HepG2 (cell line): ENCODE measurements at regions not wholly inside any gene's neighbourhood (a gene's known extent, or its start where the extent isn't known, plus 50 kb on each side); places are given as distances from the start of the nearest gene placed in this dataset.

Source experiments
- ATAC-seq: fragments of 200-7000 bp; cut with Tn5 transposase; 3 replicates; pipeline ENCODE4 v1.9.1; 2020; ENCODE audit warnings: mild to moderate bottlenecking, moderate library complexity
- BruUV-seq: library from RNA; stranded (reverse); fragments of 400-500 nt; replicated peaks from 2 replicates; lab custom pipeline; 2021; lab: Mats Ljungman, UMichigan
- CTCF ChIA-PET: fragments of 300-600 bp; formaldehyde crosslinking; extraction: SDS; loops from one replicate; lab custom pipeline; 2021; ENCODE audit warnings: low total read pairs, inconsistent platforms, low intra/inter-chr PET ratio; lab: Yijun Ruan, JAX
- POLR2A ChIA-PET: fragments of 350-600 bp; sonication (Branson Sonifier 250); formaldehyde crosslinking; loops from one replicate; lab custom pipeline; 2020; ENCODE audit warnings: antibody characterized with exemption, inconsistent platforms; lab: Yijun Ruan, JAX
- DNase-seq: peaks from one replicate; pipeline ENCODE4 v3.0.0-alpha.2; 2015; ENCODE audit warnings: low spot score
- FAIRE-seq: peaks from 3 replicates; lab custom pipeline; 2011; peaks lifted over from hg19 to GRCh38; lab: Jason Lieb, UNC
- H2AFZ ChIP-seq: one replicate; pipeline ENCODE4 v1.6.1; 2011; ENCODE audit warnings: low read length, inconsistent platforms
- H3K27ac ChIP-seq: fragments of 300-600 bp; 3 replicates; pipeline ENCODE4 v1.8.0; 2011; ENCODE audit warnings: mixed run types, mild to moderate bottlenecking, mixed read lengths, low read length, inconsistent platforms; ENCODE audit not compliant: insufficient read depth; ENCODE audit errors: extremely low read length
- H3K27me3 ChIP-seq, 2 experiments: fragments of 200-600 bp in 1 of 2; 2 replicates in 1 of 2; 3 replicates in 1 of 2; pipeline versions ENCODE4 v1.6.0 to v1.8.0; 2011; ENCODE audit warnings: low read length in 2 of 2, mild to moderate bottlenecking in 2 of 2, moderate library complexity in 2 of 2, inconsistent platforms in 1 of 2; ENCODE audit not compliant: insufficient read depth in 2 of 2, control insufficient read depth in 1 of 2
- H3K36me3 ChIP-seq, 2 experiments: fragments of 200-600 bp in 1 of 2; replicated peaks in 1 of 2; 2 replicates in 1 of 2; 3 replicates in 1 of 2; pipeline versions ENCODE4 v1.5.1 to v1.8.0; 2011; ENCODE audit warnings: low read length in 2 of 2, inconsistent platforms in 1 of 2; ENCODE audit not compliant: insufficient read depth in 2 of 2, control insufficient read depth in 1 of 2
- H3K4me1 ChIP-seq: 2 replicates; pipeline ENCODE4 v1.5.1; 2012; ENCODE audit warnings: low read length, inconsistent platforms; ENCODE audit not compliant: insufficient read depth
- H3K4me2 ChIP-seq: 2 replicates; pipeline ENCODE4 v1.6.0; 2011; ENCODE audit warnings: low read depth, low read length, inconsistent platforms
- H3K4me3 ChIP-seq, 3 experiments: fragments of 200-600 bp in 1 of 3; sonication (generic), shearing (Covaris generic) in 1 of 3; replicated peaks in 1 of 3; 2 replicates each; pipeline ENCODE4 v1.5.1; 2011 to 2016; ENCODE audit warnings: low read length in 3 of 3, inconsistent platforms in 2 of 3, low read depth in 2 of 3, mild to moderate bottlenecking in 2 of 3, control low read depth in 1 of 3, mixed read lengths in 1 of 3; ENCODE audit not compliant: insufficient read depth in 1 of 3
- H3K79me2 ChIP-seq: one replicate; pipeline ENCODE4 v1.6.1; 2011; ENCODE audit warnings: low read length, inconsistent platforms; ENCODE audit not compliant: insufficient read depth
- H3K9ac ChIP-seq: 2 replicates; pipeline ENCODE4 v1.6.0; 2011; ENCODE audit warnings: mild to moderate bottlenecking, low read depth, low read length, inconsistent platforms; ENCODE audit not compliant: insufficient read depth
- H3K9me3 ChIP-seq: 2 replicates; pipeline ENCODE4 v1.5.1; 2012; ENCODE audit warnings: mild to moderate bottlenecking, low read length
- H4K20me1 ChIP-seq: 2 replicates; pipeline ENCODE4 v1.6.0; 2011; ENCODE audit warnings: inconsistent platforms, mild to moderate bottlenecking, low read length, moderate library complexity; ENCODE audit not compliant: insufficient read depth
- AHR ChIP-seq: IDR thresholded peaks from 2 replicates; pipeline ENCODE4 v1.6.1; 2018; ENCODE audit warnings: missing genetic modification reagents, missing compliant biosample characterization
- ARNT ChIP-seq: fragments of 450-650 bp; IDR thresholded peaks from 2 replicates; pipeline ENCODE4 v1.6.1; 2017
- ASH2L ChIP-seq: fragments of 300-600, 200-600 bp; sonication (generic); IDR thresholded peaks from 2 replicates; pipeline ENCODE4 v1.7.0; 2017; ENCODE audit warnings: low read depth, mild to moderate bottlenecking, moderate library complexity, mixed read lengths, low read length; ENCODE audit not compliant: insufficient read length
- FIP1L1 ChIP-seq: fragments of 200-400 bp; formaldehyde crosslinking; IDR thresholded peaks from 2 replicates; pipeline ENCODE4 v1.6.1; 2018; ENCODE audit warnings: low read depth, mild to moderate bottlenecking, low read length, moderate library complexity, borderline replicate concordance; ENCODE audit not compliant: insufficient read depth
- FOSL2 ChIP-seq: sonication (generic); formaldehyde crosslinking; IDR thresholded peaks from 2 replicates; pipeline ENCODE4 v1.4.0; 2020; ENCODE audit warnings: missing genetic modification reagents
- HMGA1 ChIP-seq: sonication (generic); formaldehyde crosslinking; conservative IDR thresholded peaks from 2 replicates; pipeline ENCODE4 v1.4.0; 2020; ENCODE audit warnings: missing genetic modification reagents
- MAFF ChIP-seq: IDR thresholded peaks from 2 replicates; pipeline ENCODE4 v1.6.1; 2011; ENCODE audit warnings: low read depth, low read length, improper control_type of control experiment
- MAFK ChIP-seq, 2 experiments: IDR thresholded peaks in 1 of 2; conservative IDR thresholded peaks in 1 of 2; 2 replicates each; pipeline ENCODE4 v1.6.1; 2011; ENCODE audit warnings: improper control_type of control experiment in 2 of 2, low read length in 2 of 2
- NCOA2 ChIP-seq: sonication (generic); formaldehyde crosslinking; IDR thresholded peaks from 2 replicates; pipeline ENCODE4 v1.8.0; 2022; ENCODE audit warnings: inconsistent platforms
- NFE2L2 ChIP-seq: fragments of 150-350 bp; IDR thresholded peaks from 2 replicates; pipeline ENCODE4 v1.6.1; 2014; ENCODE audit warnings: low read length
- PCBP2 ChIP-seq: fragments of 200-400 bp; formaldehyde crosslinking; optimal IDR thresholded peaks from 2 replicates; pipeline ENCODE3; 2018; ENCODE audit warnings: low read length, low read depth; ENCODE audit not compliant: poor library complexity, severe bottlenecking
- ZNF343 ChIP-seq: sonication (generic); formaldehyde crosslinking; IDR thresholded peaks from 2 replicates; pipeline ENCODE4 v1.4.0; 2020; ENCODE audit warnings: mild to moderate bottlenecking, missing genetic modification reagents
- ZNF614 ChIP-seq: IDR thresholded peaks from 2 replicates; pipeline ENCODE4 v1.6.1; 2018; ENCODE audit warnings: missing biosample characterization, missing genetic modification reagents, inconsistent platforms, borderline replicate concordance
- WGBS: methylation state at CpG from one replicate; pipeline ENCODE4 v1.1.6; 2017; ENCODE audit warnings: low lambda C conversion rate; 5-methylcytosine and 5-hydroxymethylcytosine counted together
- in situ Hi-C: cut with HindIII; loops from 2 replicates; pipeline ENCODE4 v1.10.0; 2017; ENCODE audit warnings: low pct_unique_long_range_greater_than_20kb; ENCODE audit not compliant: extremely low pct_ligation_motif_present
- intact Hi-C: fragments of 100-400 bp; cut with micrococcal nuclease; formaldehyde crosslinking; loops from one replicate; pipeline ENCODE4 v1.10.0; 2022; ENCODE audit not compliant: unreplicated experiment

GRCh38 chr1:172979828-172980227 lies 70.9 kb downstream of the TNFSF18 start:
- TF ChIP-seq HMGA1 (CRISPR knock-in tag) (no peak), ASH2L (no peak), FIP1L1 (no peak), ZNF343 (no peak), PCBP2 (no peak)
- intact Hi-C loops (loop anchor here (5.0 kb wide), 1 partner anchor 147 kb away; no protein-coding TSS in a partner anchor), in situ Hi-C loops (no loop called here)
- no peak overlapping the region for H3K4me3 ChIP-seq
- no peaks in the 10 kb centered on the region for H3K36me3 ChIP-seq
- no peak overlapping the region for H3K27ac ChIP-seq
- no peak for FAIRE-seq
- no peaks in the 10 kb centered on the region for H3K9me3 ChIP-seq
- ChIA-PET POLR2A (no interaction called here), CTCF (no interaction called here)
- no peak for DNase-seq
- H3K4me1 ChIP-seq = peaks cover 37% of the 10 kb centered on the region
- H3K27me3 ChIP-seq = no peaks in the 10 kb centered on the region
- H3K9ac ChIP-seq = no peak overlapping the region
- BruUV-seq = no TSS peak
- no peak for ATAC-seq
- H2AFZ ChIP-seq = no peak overlapping the region
- H3K79me2 ChIP-seq = no peaks in the 10 kb centered on the region
- H3K4me2 ChIP-seq = no peak overlapping the region
- 28% methylated on average over 3 of the region's 3 CpGs for WGBS
- no peaks in the 10 kb centered on the region for H4K20me1 ChIP-seq

GRCh38 chr1:172980456-172980855 lies 70.3 kb downstream of the TNFSF18 start:
- no peak overlapping the region for H2AFZ ChIP-seq
- no peak overlapping the region for H3K27ac ChIP-seq
- ChIA-PET CTCF (no interaction called here), POLR2A (no interaction called here)
- TF ChIP-seq MAFF (0 out of 2 replicates have a peak, but pooled peaks have one; percentile 23), NCOA2 (no peak), AHR (CRISPR knock-in tag) (no peak), MAFK (conservative IDR thresholded peaks at IDR 0.05 in 1 of 2, IDR thresholded peaks at IDR 0.05 in 1 of 2; ENCODE audit: low read length in 2 of 2) (peak; percentile 39 to 41; a peak in 2 of 4 replicates), ARNT (no peak), NFE2L2 (peak; percentile 76), ZNF614 (CRISPR knock-in tag) (peak; percentile 71; the same call in 1 of the 2 replicates), FOSL2 (CRISPR knock-in tag) (peak; percentile 39; the same call in 1 of the 2 replicates)
- H4K20me1 ChIP-seq = no peaks in the 10 kb centered on the region
- H3K27me3 ChIP-seq = no peaks in the 10 kb centered on the region
- DNase-seq = peak; percentile 2
- 5% methylated on average over 2 of the region's 2 CpGs for WGBS
- H3K4me1 ChIP-seq = peaks cover 35% of the 10 kb centered on the region
- ATAC-seq = no peak
- H3K4me2 ChIP-seq = no peak overlapping the region
- intact Hi-C loops = no loop called here
- in situ Hi-C loops = no loop called here
- H3K9ac ChIP-seq = no peak overlapping the region
- no TSS peak for BruUV-seq
- H3K79me2 ChIP-seq = no peaks in the 10 kb centered on the region
- H3K9me3 ChIP-seq = no peaks in the 10 kb centered on the region
- H3K4me3 ChIP-seq = no peak overlapping the region
- no peak for FAIRE-seq
- no peaks in the 10 kb centered on the region for H3K36me3 ChIP-seq
